ENCODE measurements at regions not wholly inside any gene's neighbourhood (a gene's known extent, or its start where the extent isn't known, plus 50 kb on each side); places are given as distances from the start of the nearest gene placed in this dataset.
"Not testable (repeated sequence)": the region's sequence is repeated elsewhere in the genome, so short reads cannot be mapped to it uniquely, and the experiment has no call there.

GRCh38 chr15:24835301-24835700 lies 119.5 kb upstream of the SNRPN start:
- DNase-seq (ENCODE audit: low read depth in 2 of 2): no peak

- DNase-seq (ENCODE audit: low read depth in 2 of 2): no peak
Measured at GRCh38 chr15:24848050-24848449, 106.7 kb upstream of the SNRPN start.

- DNase-seq (ENCODE audit: low read depth in 2 of 2): no peak
Measured at GRCh38 chr15:24856397-24857390, 98.1 kb upstream of the SNRPN start.

- no peak for DNase-seq (ENCODE audit: low read depth in 2 of 2)
Measured at GRCh38 chr15:24857763-24858162, 97.0 kb upstream of the SNRPN start.

GRCh38 chr15:24858183-24858582 lies 96.6 kb upstream of the SNRPN start:
- not testable (repeated sequence) for DNase-seq (ENCODE audit: low read depth in 2 of 2)

- DNase-seq (ENCODE audit: low read depth in 2 of 2): no peak
Measured at GRCh38 chr15:24858737-24859601, 95.8 kb upstream of the SNRPN start.

DNA sequence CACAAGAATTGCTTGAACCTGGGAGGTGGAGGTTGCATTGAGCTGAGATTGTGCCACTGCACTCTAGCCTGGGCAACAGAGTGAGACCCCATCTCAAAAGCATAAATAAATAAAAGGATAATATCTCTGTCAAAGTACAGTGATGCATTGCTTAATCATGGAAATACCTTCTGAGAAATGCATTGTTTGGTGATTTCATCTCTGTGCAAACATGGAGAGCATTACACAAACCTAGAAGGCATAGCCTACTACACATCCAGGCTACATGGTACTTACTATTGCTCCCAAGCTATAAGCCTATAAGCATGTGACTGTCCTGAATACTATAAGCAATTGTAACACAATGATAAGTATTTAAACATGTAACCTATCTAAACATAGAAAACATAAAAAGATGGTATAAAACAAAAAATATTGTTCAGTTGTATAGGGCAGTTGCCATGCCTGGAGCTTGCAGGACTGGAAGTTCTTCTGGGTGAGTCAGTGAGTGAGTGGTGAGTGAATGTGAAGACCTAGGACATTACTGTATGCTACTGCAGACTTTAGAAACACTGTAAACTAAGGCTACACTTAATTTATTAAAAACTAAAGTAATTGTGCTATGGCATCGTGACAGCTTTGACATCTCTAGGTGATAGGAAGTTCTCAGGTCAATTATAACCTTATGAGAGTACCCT lies 93.6 kb upstream of the SNRPN start:
- DNase-seq (ENCODE audit: low read depth in 2 of 2): no peak

- DNase-seq (ENCODE audit: low read depth in 2 of 2): no peak
Measured at GRCh38 chr15:24862726-24863521, 91.9 kb upstream of the SNRPN start.

DNA sequence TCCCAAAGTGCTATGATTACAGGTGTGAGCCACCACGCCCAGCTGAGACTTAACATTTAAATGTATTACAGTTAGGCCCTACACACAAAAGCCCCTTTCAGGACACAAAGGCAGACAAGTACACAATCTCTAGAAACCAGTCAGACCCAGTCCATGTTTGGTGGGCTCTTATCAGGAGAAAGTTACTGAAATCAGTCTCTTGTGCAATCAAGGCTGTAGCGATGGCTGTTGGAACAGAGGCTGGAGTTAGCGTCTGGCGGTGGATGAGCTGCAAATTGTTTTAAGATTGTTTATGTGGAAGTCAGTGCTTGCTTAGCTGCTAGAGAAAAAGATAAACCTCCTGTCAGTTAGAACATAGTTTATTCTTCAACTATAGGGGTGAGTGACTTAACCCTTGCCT lies 89.5 kb upstream of the SNRPN start:
- no peak for DNase-seq (ENCODE audit: low read depth in 2 of 2)

DNA sequence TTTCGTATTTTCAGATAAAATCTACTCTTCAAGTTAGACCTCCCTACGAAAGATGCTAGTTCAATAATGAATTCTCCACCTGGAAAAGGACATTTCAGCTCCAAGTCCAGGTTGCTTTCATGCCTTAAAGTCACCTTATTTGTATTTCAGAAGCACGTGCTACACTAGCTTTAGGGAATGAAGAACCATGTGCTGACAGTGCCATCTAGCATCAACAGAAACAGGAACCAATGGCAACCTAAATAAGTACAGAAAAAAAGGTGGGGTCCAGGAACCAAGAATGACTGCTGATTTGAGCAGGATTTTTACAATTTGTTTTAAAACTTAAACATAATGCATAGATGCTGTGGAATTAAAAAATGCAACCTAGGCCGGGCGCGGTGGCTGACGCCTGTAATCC lies 77.6 kb upstream of the SNRPN start:
- DNase-seq (ENCODE audit: low read depth in 2 of 2): no peak

DNA sequence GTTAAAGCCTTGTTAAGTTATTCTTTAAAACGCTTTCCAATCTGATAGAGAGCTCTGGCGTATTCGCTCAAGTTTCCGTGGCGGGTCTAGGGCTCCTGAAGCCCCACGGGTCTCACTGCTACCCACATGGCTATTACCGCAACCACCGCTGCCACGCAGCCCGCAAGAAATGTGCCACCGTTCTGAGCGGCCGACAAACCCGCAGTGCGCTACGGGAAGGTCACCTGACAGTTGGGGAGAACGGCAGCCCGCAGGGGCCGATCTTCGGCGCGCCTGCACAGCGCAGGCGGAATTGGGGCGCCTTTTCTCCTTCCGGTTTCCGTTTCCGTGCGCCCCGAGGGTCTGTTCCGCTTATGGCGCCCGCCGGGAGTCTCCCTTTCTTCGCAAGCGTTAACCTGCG lies 76.6 kb upstream of the SNRPN start:
- no peak for DNase-seq (ENCODE audit: low read depth in 2 of 2)

- DNase-seq (ENCODE audit: low read depth in 2 of 2): no peak
Measured at GRCh38 chr15:24879492-24879891, 75.3 kb upstream of the SNRPN start.

GRCh38 chr15:24880663-24881062 lies 74.1 kb upstream of the SNRPN start:
- DNase-seq (ENCODE audit: low read depth in 2 of 2): no peak

GRCh38 chr15:24886538-24886937 lies 68.2 kb upstream of the SNRPN start:
- DNase-seq (ENCODE audit: low read depth in 2 of 2): no peak

GRCh38 chr15:24898715-24899272 lies 56.0 kb upstream of the SNRPN start:
- DNase-seq (ENCODE audit: low read depth in 2 of 2): no peak

DNA sequence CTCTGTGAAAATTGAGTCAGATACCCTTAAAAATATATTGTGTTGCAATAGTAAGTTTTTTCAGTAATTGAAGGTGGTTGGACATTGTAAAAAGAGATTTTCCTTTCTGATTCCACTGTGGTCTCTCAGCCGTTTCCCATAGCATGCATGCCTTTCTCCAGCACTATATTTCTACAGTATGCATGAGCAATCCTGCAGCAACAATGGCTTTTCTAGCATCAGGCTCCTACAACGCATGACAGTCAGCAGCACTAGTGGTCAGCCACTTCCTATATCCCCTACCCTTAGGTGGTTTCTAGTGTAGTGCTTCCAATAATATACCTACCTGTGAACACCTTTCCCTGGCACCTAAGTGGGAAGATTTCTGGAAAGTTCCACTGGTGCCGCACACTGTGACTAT lies 55.4 kb upstream of the SNRPN start:
- DNase-seq (ENCODE audit: low read depth in 2 of 2): no peak

GRCh38 chr15:24899795-24900194 lies 55.0 kb upstream of the SNRPN start:
- no peak for DNase-seq (ENCODE audit: low read depth in 2 of 2)

GRCh38 chr15:24901409-24901808 lies 53.4 kb upstream of the SNRPN start:
- DNase-seq (ENCODE audit: low read depth in 2 of 2): no peak

All from activated CD8-positive, alpha-beta memory T cell treated with anti-CD3 and anti-CD28 coated beads for 4 hours (primary cell).